ENCODE measurements at regions not wholly inside any gene's neighbourhood (a gene's known extent, or its start where the extent isn't known, plus 50 kb on each side); places are given as distances from the start of the nearest gene placed in this dataset.

DNA sequence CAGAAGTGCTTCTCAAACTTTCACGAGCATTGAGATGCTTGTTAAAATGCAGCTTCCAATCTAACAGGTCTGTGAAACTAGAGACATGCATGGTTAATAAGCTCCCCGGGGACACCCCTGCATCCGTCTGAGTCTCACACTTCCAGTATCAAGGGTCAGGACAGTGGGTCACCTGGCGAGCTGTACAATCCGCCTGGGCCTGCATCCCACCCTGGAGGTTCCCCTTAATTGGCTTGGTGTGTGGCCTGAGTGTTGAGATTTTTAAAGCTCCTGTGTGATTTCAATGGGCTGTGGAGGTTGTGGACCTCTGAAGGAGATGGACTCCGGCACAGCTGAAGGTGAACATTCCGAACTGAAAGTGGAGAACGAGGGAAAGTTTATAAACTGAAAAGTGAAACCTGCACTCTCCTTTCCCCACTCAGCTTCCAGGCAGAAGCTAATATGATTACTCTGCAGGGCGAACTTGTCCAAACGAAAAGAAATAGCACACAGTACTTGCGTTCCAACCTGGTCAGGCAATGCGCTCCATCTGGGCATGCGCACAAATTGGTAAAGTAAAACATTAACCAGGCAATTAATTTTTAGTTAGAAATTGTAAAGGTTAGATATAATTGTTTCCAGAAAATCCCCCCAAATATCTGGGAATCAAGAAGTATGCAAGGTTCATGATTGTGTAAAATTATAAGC lies 191.7 kb upstream of the ALKAL2 start:
- ChIA-PET POLR2A (no interaction called here), SMC1A (ENCODE audit: uncharacterized antibody, unreplicated experiment) (no interaction called here), RAD21 (ENCODE audit: unreplicated experiment) (no interaction called here), CTCF (no interaction called here)
- no peak overlapping the region for H3K27ac ChIP-seq (ENCODE audit: control insufficient read depth, insufficient read depth)
- no peak overlapping the region for H3K9ac ChIP-seq (ENCODE audit: control insufficient read depth, insufficient read depth, low read length)
- no peaks in the 10 kb centered on the region for H3K36me3 ChIP-seq (ENCODE audit: control insufficient read depth in 2 of 2, insufficient read depth in 2 of 2, low read length in 1 of 2)
- no peak overlapping the region for H2AFZ ChIP-seq (ENCODE audit: control insufficient read depth, low read depth, low read length)
- H3K4me3 ChIP-seq: no peak overlapping the region
- intact Hi-C loops (cut with micrococcal nuclease; ENCODE audit: unreplicated experiment) (no loop called here), in situ Hi-C loops (cut with MboI) (no loop called here)
- H3K27me3 ChIP-seq (replicated peaks in 1 of 2; ENCODE audit: control insufficient read depth in 2 of 2, insufficient read depth in 2 of 2, low read length in 1 of 2): no peaks in the 10 kb centered on the region
- 34% methylated on average over 13 of the region's 13 CpGs for WGBS (ENCODE audit: insufficient coverage, insufficient replicate concordance, low lambda C conversion rate, missing lambda C conversion rate)
- FAIRE-seq (no peak), ATAC-seq (no peak), DNase-seq (ENCODE audit: low read depth, low spot score) (no peak)
- H3K79me2 ChIP-seq (ENCODE audit: control insufficient read depth, insufficient read depth, low read length): no peaks in the 10 kb centered on the region
- no peaks in the 10 kb centered on the region for H3K9me3 ChIP-seq (replicated peaks; ENCODE audit: control insufficient read depth, insufficient read depth, low read length)
- H4K20me1 ChIP-seq (ENCODE audit: control insufficient read depth, insufficient read depth): no peaks in the 10 kb centered on the region
- BruUV-seq (replicated peaks): no TSS peak
- TF ChIP-seq MLLT1 (IDR thresholded peaks at IDR 0.05) (no peak), CBX5 (IDR thresholded peaks at IDR 0.05; ENCODE audit: low read depth) (no peak), REST (IDR thresholded peaks at IDR 0.05; ENCODE audit: low read depth, low read length) (no peak), EGR1 (IDR thresholded peaks at IDR 0.05; ENCODE audit: borderline replicate concordance in 1 of 2, low read depth in 2 of 2, low read length in 2 of 2) (no peak)
- no peak overlapping the region for H3K4me2 ChIP-seq (ENCODE audit: control insufficient read depth, insufficient read depth)
- no peaks in the 10 kb centered on the region for H3K4me1 ChIP-seq (ENCODE audit: control insufficient read depth, insufficient read depth, low read length)

All from GM12878 (cell line).